Superior temporal gyrus (tissue), 1 donor: ENCODE measurements at regions not wholly inside any gene's neighbourhood (a gene's known extent, or its start where the extent isn't known, plus 50 kb on each side); places are given as distances from the start of the nearest gene placed in this dataset.

Experiments used
- DNase-seq: peaks from one replicate; pipeline ENCODE4 v3.0.0-alpha.2; 2016; ENCODE audit errors: extremely low spot score

GRCh38 chr14:54127526-54127925 is 170.9 kb upstream of the BMP4 start:
- DNase-seq, result no peak

GRCh38 chr14:54129850-54130640 is 173.4 kb upstream of the BMP4 start:
- DNase-seq, result no peak

DNA sequence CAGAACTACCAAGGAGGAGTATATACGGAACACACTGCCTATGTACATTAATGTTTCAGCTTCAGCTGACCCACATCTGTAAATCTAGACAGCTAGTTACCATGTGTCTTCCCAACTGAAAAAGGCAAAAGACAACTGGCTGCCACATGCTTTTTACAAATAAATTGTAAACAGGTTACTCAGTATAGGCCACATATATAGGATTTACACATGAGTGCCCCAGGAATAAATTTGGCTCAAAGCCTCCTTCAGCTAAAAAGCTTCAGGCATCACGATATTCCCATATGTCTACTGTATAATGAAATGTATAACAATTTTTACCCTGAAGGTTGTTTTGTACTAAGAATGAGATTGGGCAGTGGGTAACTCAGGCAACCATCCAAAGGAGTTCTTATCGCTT is 175.9 kb upstream of the BMP4 start:
- DNase-seq, result no peak

GRCh38 chr14:54133896-54134295 is 177.3 kb upstream of the BMP4 start:
- no peak for DNase-seq

- DNase-seq, result no peak
These were observed 179.2 kb upstream of the BMP4 start for GRCh38 chr14:54135804-54136280.

DNA sequence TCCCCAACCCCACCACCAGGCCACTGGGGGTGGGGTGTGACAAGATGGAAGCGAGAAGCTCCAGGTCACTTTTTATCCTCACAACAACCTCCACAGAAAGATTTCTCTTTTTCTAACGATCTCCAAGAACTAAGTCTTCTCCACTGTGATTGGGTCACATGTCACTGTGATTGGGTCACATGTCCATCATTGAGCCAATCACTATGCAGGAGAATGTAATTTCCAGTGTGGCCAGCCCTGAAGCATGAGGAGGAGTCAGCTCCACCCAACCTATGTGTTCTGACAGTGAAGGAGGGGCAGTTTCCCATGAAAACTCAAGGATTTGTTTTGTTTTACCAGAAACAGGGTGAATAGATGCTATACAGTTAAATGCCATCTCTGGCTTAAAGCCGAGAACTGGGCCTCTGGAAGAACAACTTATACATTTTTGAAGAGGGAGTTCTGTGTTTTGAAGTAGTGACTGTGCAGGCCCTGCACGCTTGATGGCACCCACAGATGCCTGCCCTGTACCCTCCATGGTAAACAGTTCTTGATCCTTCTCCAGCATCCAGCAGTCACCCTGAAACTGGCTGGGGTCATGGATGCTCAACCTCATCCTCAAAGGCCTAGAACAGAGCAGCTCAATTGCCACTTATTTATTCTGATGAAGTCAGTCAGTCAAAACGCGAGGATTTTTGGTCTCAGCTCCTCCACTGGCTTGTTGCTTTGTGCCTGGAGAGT is 180.4 kb upstream of the BMP4 start:
- no peak for DNase-seq

GRCh38 chr14:54137614-54137961 is 181.0 kb upstream of the BMP4 start:
- no peak for DNase-seq

- no peak for DNase-seq
These were observed 181.4 kb upstream of the BMP4 start for GRCh38 chr14:54138024-54138353.

DNA sequence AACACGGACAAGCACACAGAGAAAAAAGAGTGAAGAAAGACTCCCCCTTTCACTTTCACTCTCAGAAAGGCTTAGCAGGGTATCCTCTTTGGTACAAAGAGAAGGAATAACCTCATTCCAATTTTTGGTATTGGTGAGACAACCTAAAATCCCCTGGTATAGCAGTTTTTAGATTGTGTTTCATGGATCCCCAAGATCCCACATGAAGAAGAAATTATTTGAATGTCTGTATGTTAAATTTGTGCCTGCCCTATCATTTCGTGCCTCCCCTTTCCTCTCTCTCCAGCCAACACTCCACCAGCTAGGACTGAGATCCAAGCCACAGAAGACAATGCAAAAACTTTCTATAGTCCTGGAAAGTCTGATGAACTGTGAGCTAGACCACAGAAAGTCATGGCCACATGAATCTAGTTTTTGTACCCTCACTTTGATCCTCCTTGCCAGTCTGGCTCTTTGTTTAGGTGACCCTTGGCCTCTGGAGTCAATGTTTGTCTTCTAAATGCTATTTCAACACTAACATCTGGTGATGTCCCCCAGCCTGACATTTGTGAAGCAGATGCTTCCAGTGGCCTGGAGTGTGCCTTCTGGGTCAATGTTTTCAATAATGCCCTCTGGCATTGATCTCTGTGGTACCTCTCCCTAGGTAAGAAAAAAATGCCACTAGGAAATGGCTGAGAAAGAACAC is 181.9 kb upstream of the BMP4 start:
- DNase-seq, result no peak

DNA sequence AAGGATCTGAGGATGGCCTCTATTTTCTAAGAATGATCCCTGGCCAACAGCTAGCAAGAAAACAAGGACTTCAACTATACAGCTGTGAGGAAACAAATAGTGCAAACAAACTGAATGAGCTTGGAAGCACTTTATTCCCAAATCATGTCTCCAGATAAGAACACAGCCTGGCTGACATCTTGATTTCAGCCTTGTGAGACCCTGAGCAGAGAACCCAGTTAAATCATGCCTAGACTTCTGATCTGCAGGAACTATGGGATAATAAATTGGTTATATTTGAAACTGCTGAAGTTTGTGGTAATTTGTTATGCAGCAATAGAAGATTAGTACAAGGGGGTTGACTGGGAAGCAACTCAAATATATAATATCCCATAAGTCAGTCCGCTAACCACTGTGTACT is 183.9 kb upstream of the BMP4 start:
- no peak for DNase-seq

DNA sequence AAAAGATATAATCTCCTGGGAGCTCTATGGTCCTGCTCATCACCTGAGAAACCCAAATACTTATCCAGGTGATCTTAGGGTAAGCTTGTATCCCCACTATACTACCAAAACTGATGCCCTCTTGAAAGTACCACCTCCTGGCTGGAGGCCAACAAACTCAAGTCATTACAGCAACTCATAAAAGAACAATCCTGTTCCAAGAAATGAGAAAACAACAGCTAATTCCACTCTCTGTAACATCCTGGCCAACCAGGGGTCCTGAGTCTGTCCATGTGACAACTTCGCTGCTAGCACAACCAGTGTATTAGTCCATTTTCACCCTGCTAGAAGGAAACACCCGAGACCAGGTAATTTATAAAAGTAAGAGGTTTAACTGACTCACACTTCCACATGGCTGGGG is 190.0 kb upstream of the BMP4 start:
- DNase-seq, result no peak

DNA sequence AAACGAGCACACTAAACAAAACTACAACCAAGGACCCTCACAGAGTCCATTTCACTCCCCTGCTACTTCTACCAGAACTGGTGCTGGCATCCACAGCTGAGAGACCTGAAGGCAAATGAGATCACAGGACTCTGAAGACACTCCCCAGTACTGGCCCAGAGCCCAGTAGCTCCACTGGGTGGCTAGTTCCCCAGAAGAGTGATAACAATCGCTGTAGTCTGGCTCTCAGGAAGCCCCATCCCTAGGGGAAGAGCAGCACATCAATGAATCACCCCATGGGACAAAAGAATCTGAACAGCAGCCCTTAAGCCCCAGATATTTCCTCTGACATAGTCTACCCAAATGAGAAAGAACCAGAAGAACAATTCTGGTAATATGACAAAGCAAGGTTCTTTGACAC is 190.7 kb upstream of the BMP4 start:
- no peak for DNase-seq

- DNase-seq, result no peak
These were observed 191.1 kb upstream of the BMP4 start for GRCh38 chr14:54147758-54148157.

- DNase-seq, result no peak
These were observed 191.6 kb upstream of the BMP4 start for GRCh38 chr14:54148251-54148650.

- no peak for DNase-seq
These were observed 195.7 kb upstream of the BMP4 start for GRCh38 chr14:54152351-54152750.

GRCh38 chr14:54166049-54166950 is 209.7 kb upstream of the BMP4 start:
- no peak for DNase-seq

DNA sequence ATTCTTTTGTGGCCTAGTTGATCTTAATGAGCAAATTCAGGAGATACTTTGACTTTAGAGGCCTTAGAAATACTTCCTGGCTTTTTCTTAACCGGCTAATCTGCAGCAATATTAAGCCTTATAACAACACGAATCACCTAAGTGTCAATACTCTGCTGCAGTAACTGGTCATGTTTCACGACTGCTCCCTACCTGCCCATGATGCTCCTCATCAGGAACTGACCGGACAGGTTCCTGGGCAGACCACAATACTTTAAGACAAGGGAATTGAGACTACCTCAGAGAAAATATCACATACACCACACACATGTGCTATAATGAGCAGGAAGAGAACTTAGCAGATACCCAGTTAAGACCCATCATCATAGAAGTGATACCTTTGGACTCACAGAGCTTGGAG is 211.9 kb upstream of the BMP4 start:
- no peak for DNase-seq

DNA sequence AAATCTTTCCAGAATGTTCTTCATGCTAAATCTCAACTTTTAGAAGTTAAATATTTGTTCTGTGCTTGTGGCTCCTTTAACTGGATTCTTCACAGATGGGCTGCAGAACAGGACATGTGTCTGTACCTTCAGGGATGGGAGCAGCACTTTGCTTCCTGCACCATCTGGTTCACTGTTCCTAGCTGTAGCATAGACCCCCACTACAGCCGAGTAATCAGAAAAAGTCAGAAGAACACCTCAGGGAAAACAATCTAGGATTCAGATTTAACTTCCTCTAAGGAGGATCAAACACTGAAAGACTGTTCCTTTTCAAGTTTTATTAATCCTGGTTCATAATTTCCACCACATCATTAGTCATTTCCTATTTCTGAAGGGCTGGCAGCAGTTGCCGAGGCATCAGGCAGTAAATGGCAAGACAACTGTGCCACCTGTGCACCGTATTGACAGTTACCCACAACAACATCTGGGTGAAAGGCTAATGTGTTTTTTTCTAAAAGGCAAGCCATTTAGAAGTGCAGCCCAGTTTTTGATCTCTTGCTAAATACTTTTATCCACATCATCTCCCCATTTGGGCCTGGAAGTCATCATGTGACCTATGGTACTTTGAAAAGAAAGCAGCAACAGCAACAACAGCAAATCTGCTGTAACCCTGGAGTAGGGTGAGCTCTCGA is 212.8 kb upstream of the BMP4 start:
- DNase-seq, result no peak

- no peak for DNase-seq
These were observed 213.7 kb upstream of the BMP4 start for GRCh38 chr14:54170301-54170700.

DNA sequence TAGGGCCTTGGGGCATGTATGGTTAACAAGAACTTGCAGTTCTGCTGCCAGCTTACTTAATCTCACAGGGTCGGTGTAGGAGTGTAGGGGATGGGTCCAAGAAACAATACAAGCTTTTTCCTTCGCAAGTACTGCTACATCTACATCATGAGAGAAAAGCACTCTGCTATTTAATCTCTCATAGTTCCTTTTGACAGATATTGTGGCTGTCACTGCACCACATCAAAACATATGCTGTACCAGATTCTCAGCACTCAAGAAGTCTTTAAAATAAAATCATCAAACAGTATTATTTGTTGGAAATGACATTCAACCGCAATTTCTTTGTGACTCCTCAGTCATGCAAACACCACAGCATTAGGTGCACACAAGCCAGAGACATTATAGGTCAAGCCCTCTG is 215.5 kb upstream of the BMP4 start:
- DNase-seq, result no peak

DNA sequence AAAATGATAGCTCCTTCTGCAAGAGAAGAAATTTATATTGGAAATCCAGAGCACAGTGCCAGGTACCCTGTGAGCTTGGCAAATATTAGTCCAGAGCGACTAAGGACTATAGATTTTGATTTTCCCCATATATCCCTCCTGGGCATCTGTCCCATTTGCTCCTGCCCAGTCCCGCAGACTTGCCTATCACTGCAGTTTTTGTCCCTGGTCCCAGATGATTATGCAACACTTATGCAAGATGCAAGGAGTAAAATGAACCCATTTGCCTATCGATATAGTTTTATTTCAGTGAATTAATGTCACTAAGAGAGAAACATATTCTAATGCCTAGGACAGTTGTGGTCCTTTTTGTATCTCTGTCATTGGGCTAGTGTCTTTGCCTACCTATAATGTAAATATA is 215.9 kb upstream of the BMP4 start:
- DNase-seq, result no peak
